Activated CD8-positive, alpha-beta T cell treated with anti-CD3 and anti-CD28 coated beads for 36 hours (primary cell): ENCODE measurements at regions not wholly inside any gene's neighbourhood (a gene's known extent, or its start where the extent isn't known, plus 50 kb on each side); places are given as distances from the start of the nearest gene placed in this dataset.

ENCODE experiments used
- ATAC-seq: fragments of 200-7000 bp; cut with Tn5 transposase; one replicate; pipeline ENCODE4 v1.10.0; 2021; ENCODE audit warnings: mild to moderate bottlenecking, moderate library complexity
- CTCF ChIA-PET: fragments of 350-600 bp; sonication (Branson Sonifier 250); formaldehyde crosslinking; loops from one replicate; lab custom pipeline; 2021; ENCODE audit warnings: antibody characterized with exemption; lab: Charles Lee
- POLR2A ChIA-PET: fragments of 350-600 bp; sonication (Branson Sonifier 250); formaldehyde crosslinking; loops from one replicate; lab custom pipeline; 2021; ENCODE audit warnings: antibody characterized with exemption; lab: Charles Lee
- DNase-seq: peaks from one replicate; pipeline ENCODE4 v3.0.0-alpha.2; 2020
- H3K27ac Mint-ChIP-seq: one replicate; pipeline ENCODE4 v1.8.0; 2021; ENCODE audit warnings: mild to moderate bottlenecking, mixed read lengths
- H3K27me3 Mint-ChIP-seq: one replicate; pipeline ENCODE4 v1.8.0; 2021; ENCODE audit warnings: mixed read lengths
- H3K36me3 Mint-ChIP-seq: one replicate; pipeline ENCODE4 v1.8.0; 2021; ENCODE audit warnings: low read depth, mixed read lengths
- H3K4me1 Mint-ChIP-seq: one replicate; pipeline ENCODE4 v1.8.0; 2021; ENCODE audit warnings: low read depth, mixed read lengths
- H3K4me3 Mint-ChIP-seq: one replicate; pipeline ENCODE4 v1.8.0; 2021; ENCODE audit warnings: mild to moderate bottlenecking, moderate library complexity, mixed read lengths
- H3K9me3 Mint-ChIP-seq: one replicate; pipeline ENCODE4 v1.8.0; 2021; ENCODE audit warnings: mixed read lengths
- intact Hi-C: fragments of 100-400 bp; cut with micrococcal nuclease; formaldehyde crosslinking; loops from one replicate; pipeline ENCODE4 v1.10.0; 2022
- TF ChIP-seq, protein P1 (sequence below): fragments of 200-600 bp; IDR thresholded peaks from one replicate; pipeline ENCODE4 v1.8.0; 2022; ENCODE audit warnings: antibody characterized with exemption, mild to moderate bottlenecking

DNA sequence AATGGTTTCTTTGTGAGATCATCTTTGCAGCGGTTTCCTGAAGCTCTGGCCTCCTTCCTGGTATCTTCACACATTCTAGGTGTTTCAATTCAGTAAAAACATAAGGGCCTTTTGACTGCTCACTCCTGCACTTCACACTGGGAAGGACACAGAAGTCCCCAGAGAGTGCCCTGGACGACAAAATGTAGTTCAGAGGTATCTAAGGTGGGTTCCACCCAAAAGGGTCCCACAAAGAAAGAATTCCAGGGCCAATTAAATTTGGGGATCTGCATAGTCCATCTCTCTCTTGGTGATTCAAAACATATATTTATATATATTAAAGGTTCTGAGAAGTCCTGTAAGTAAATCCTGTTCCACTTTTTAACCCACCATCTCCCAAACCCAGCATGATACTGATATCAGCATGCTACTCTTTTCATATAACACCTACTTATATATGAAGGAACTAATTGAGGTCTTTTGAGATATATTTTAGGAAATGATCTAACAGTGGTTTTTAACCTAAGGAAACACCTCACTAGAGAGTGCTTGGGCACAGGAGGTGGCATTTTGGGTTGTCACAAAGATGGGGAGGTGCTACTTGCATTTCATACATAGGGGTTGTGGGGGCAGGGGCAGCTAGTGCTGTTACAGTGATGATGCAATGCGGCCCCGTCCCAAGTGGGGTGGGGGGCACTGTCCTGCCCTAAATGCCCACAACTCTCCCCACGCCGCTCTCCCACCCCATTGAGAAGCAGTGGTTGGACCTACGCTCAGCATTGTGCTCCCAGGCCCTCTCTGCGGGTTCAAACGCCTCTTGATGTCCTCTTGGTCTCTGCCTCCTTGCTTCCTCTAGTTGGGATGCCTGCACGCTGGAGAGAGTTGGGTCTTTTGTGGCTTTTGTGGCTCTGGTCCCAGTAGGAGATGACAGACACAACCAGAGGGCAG is 109.4 kb downstream of the ARF6 start:
- H3K4me1 Mint-ChIP-seq = peaks cover 41% of the 10 kb centered on the region
- ChIA-PET POLR2A (interaction anchor here (0.6 to 8.5 kb wide), 42 partner anchors 9 to 403 kb away, joined by 3 to 135 read pairs (median 8); partner anchors contain the start of genes ARF6, KLHDC2, LRR1 and SOS2), CTCF (interaction anchor here (0.6 to 5.2 kb wide), 28 partner anchors 11 to 150 kb away, joined by 3 to 58 read pairs (median 4); partner anchors contain the start of gene NEMF)
- TF ChIP-seq, protein P1, sequence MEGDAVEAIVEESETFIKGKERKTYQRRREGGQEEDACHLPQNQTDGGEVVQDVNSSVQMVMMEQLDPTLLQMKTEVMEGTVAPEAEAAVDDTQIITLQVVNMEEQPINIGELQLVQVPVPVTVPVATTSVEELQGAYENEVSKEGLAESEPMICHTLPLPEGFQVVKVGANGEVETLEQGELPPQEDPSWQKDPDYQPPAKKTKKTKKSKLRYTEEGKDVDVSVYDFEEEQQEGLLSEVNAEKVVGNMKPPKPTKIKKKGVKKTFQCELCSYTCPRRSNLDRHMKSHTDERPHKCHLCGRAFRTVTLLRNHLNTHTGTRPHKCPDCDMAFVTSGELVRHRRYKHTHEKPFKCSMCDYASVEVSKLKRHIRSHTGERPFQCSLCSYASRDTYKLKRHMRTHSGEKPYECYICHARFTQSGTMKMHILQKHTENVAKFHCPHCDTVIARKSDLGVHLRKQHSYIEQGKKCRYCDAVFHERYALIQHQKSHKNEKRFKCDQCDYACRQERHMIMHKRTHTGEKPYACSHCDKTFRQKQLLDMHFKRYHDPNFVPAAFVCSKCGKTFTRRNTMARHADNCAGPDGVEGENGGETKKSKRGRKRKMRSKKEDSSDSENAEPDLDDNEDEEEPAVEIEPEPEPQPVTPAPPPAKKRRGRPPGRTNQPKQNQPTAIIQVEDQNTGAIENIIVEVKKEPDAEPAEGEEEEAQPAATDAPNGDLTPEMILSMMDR = no peak
- peaks cover 6% of the 10 kb centered on the region for H3K36me3 Mint-ChIP-seq
- DNase-seq (peak; percentile 89), ATAC-seq (peak; percentile 42)
- intact Hi-C loops = loop anchor here (1.0 to 10.0 kb wide), 3 partner anchors 105 to 137 kb away; no protein-coding TSS in a partner anchor
- peak overlapping the region; percentile 72 for H3K4me3 Mint-ChIP-seq
- no peaks in the 10 kb centered on the region for H3K27me3 Mint-ChIP-seq
- H3K27ac Mint-ChIP-seq = peak overlapping the region; percentile 94
- no peaks in the 10 kb centered on the region for H3K9me3 Mint-ChIP-seq

DNA sequence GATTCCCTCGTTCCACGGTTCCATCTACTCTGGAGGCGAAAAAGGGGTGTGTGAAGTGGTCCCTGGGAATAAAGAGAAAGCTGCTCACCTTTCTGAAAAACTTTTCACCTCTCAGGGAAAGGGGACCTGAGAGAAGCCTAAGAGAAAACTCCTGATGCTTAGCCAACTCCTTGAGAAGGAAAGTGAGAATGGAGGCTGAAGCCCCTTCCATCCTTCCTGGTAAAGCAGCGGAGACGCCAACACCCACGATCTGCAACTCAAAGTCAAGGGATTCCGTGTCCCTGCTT is 110.0 kb downstream of the ARF6 start:
- TF ChIP-seq, protein P1 = no peak
- ChIA-PET CTCF (interaction anchor here (0.9 to 5.2 kb wide), 15 partner anchors 10 to 150 kb away, joined by 3 to 37 read pairs (median 7); partner anchors contain the start of gene NEMF), POLR2A (interaction anchor here (0.9 to 8.5 kb wide), 27 partner anchors 8 to 404 kb away, joined by 3 to 135 read pairs (median 10); partner anchors contain the start of genes ARF6, LRR1 and SOS2)
- Mint-ChIP-seq H3K27me3 (no peaks in the 10 kb centered on the region), H3K4me1 (peaks cover 40% of the 10 kb centered on the region), H3K27ac (peak overlapping the region; percentile 94), H3K36me3 (peaks cover 6% of the 10 kb centered on the region), H3K9me3 (no peaks in the 10 kb centered on the region), H3K4me3 (peak overlapping the region; percentile 72)
- ATAC-seq (no peak), DNase-seq (no peak)
- intact Hi-C loops = loop anchor here (1.0 to 10.0 kb wide), 3 partner anchors 104 to 138 kb away; no protein-coding TSS in a partner anchor

DNA sequence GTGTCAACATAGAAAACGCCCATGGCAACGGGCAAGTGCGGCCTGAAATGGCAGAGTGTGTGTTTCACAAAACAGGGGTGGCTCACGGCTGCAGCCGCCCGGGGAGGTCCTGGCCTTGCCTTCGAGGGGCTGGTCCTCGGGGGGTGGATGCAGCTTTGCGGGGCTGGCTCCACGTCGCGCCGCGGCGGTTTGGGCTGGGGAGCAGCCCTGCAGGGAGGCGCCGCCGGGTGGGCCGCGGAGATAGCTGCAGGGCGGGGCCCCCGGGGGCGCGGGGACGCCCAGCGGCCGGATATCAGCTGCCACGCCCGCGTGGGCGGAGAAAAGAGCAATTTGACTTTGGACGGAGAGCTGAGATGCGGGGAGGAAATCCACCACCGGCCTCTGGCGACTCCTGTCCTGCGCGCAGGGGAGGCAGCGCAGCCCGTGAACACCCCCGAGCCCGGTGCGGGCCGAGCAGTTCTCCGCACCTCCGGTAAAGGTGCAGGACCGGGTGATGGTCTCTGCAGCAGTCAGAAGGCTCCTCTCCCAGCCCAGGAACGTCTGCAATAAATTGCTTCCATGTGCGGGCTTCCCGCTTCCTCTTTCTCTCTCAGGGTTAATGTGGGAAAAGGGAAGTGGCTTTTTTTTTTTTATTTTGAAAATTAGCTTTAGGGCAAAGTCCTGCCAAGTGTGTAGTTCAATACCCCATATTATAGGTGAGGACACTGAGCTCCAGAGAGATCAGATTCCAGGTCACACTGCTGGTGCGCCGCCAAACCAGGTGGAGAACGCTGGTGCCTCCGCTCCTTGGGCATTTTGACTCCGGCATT is 110.5 kb downstream of the ARF6 start:
- Mint-ChIP-seq H3K9me3 (no peaks in the 10 kb centered on the region), H3K27me3 (no peaks in the 10 kb centered on the region), H3K36me3 (peaks cover 6% of the 10 kb centered on the region), H3K27ac (peak overlapping the region; percentile 94), H3K4me3 (peak overlapping the region; percentile 72), H3K4me1 (peaks cover 35% of the 10 kb centered on the region)
- CTCF ChIA-PET = interaction anchor here (0.6 to 5.2 kb wide), 18 partner anchors 9 to 257 kb away, joined by 3 to 37 read pairs (median 5); partner anchors contain the start of gene NEMF
- ATAC-seq = peak; percentile 10
- TF ChIP-seq, protein P1 = no peak
- POLR2A ChIA-PET = interaction anchor here (0.6 to 8.5 kb wide), 26 partner anchors 8 to 377 kb away, joined by 3 to 135 read pairs (median 8); partner anchors contain the start of gene ARF6
- DNase-seq = peak; percentile 92
- intact Hi-C loops = loop anchor here (5.0 to 10.0 kb wide), 2 partner anchors 104 to 139 kb away; no protein-coding TSS in a partner anchor

DNA sequence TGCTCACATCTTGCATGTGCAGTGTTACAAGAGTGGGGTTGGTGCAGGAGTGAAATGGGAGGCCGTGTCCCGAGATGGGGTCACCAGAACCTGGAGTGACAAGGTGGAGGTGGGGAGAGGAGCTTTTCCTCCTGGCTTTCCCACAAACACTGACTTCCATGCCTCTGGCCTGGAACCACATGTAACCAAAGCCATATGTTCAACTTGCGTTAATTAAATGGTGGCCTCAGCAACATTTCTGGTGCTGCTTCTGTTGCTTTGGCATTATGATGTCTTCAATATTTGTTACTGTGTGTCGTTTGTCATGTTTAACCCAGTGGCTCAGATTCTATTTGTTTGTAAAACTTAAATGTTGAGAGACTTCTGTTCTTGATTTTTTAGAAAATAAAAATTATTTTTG is 110.2 kb downstream of the VCPKMT start:
- TF ChIP-seq, protein P1 = no peak
- ATAC-seq (no peak), DNase-seq (no peak)
- peaks cover 9% of the 10 kb centered on the region for H3K36me3 Mint-ChIP-seq
- H3K27ac Mint-ChIP-seq = no peak overlapping the region
- H3K4me1 Mint-ChIP-seq = peaks cover 10% of the 10 kb centered on the region
- ChIA-PET POLR2A (no interaction called here), CTCF (no interaction called here)
- no peaks in the 10 kb centered on the region for H3K9me3 Mint-ChIP-seq
- no peaks in the 10 kb centered on the region for H3K27me3 Mint-ChIP-seq
- no peak overlapping the region for H3K4me3 Mint-ChIP-seq
- intact Hi-C loops = loop anchor here (10.0 kb wide), 1 partner anchor 141 kb away; no protein-coding TSS in a partner anchor
